Thyroid gland (tissue), 4 donors: ENCODE measurements at regions not wholly inside any gene's neighbourhood (a gene's known extent, or its start where the extent isn't known, plus 50 kb on each side); places are given as distances from the start of the nearest gene placed in this dataset.

Source experiments
- CTCF ChIP-seq, 6 experiments: fragments of 200-600 bp in 3 of 6; fragments of 450-650 bp in 3 of 6; sonication (generic) in 3 of 6; IDR thresholded peaks; one replicate each; pipeline ENCODE4 v1.5.1; 2016 to 2019; ENCODE audit warnings: antibody characterized with exemption in 6 of 6, mild to moderate bottlenecking in 2 of 6, inconsistent platforms in 1 of 6, moderate library complexity in 1 of 6
- POLR2A ChIP-seq, 2 donors: fragments of 450-650 bp; IDR thresholded peaks; one replicate each; pipeline ENCODE4 v1.6.1; 2017; ENCODE audit warnings: antibody characterized with exemption in 2 of 2, mild to moderate bottlenecking in 2 of 2, moderate library complexity in 1 of 2

GRCh38 chr1:65554829-65555228, 134.4 kb downstream of the LEPR start:
- TF ChIP-seq CTCF (IDR thresholded peaks at IDR 0.05), result no peak
- no peak for TF ChIP-seq POLR2A (IDR thresholded peaks at IDR 0.05)
